Adrenal gland (tissue), 5 donors: ENCODE measurements at regions not wholly inside any gene's neighbourhood (a gene's known extent, or its start where the extent isn't known, plus 50 kb on each side); places are given as distances from the start of the nearest gene placed in this dataset.

Source experiments
- CTCF ChIP-seq, 6 experiments: fragments of 450-650 bp in 4 of 6; fragments of 200-600 bp in 2 of 6; sonication (generic) in 1 of 6; IDR thresholded peaks; 1 replicate in 5 of 6; 2 replicates in 1 of 6; pipeline versions ENCODE4 v1.5.1 to v1.8.0; 2016 to 2021; ENCODE audit warnings: antibody characterized with exemption in 6 of 6, mild to moderate bottlenecking in 2 of 6, moderate library complexity in 1 of 6
- POLR2A ChIP-seq, 2 donors: fragments of 450-650 bp; IDR thresholded peaks; one replicate each; pipeline ENCODE4 v1.6.1; 2017; ENCODE audit warnings: antibody characterized with exemption in 2 of 2, mild to moderate bottlenecking in 2 of 2, moderate library complexity in 1 of 2
- donor health status: DM: no; HTN: no; CAD: no.

GRCh38 chr4:129545599-129546278 is 449.8 kb downstream of the C4orf33 start:
- TF ChIP-seq CTCF (IDR thresholded peaks at IDR 0.05) (no peak), POLR2A (IDR thresholded peaks at IDR 0.05) (no peak)
